ENCODE measurements at regions not wholly inside any gene's neighbourhood (a gene's known extent, or its start where the extent isn't known, plus 50 kb on each side); places are given as distances from the start of the nearest gene placed in this dataset.
"Not testable (repeated sequence)": the region's sequence is repeated elsewhere in the genome, so short reads cannot be mapped to it uniquely, and the experiment has no call there.

DNA sequence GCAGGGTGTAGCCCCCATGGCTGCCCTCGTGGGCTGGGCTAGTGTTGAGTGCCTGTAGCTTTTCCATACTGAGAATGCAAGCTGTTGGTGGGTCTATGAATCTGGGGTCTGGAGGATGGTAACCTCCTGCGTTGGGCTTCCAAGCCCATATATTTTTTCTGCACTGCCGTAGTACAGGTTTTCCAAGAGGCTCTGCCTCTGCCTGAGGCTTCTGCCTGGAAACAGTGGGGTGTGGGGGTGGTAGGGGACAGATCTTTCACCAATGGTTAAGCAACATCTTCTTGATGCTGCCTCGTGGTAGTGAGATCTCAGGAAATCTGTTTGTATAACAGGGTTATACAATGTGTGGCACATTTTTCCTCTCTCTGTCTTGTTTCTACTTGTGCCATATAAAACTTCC is 189.0 kb upstream of the ZNF519 start:
- not testable (repeated sequence) for DNase-seq

GRCh38 chr18:14301255-14301654 is 169.0 kb upstream of the ZNF519 start:
- DNase-seq, result not testable (repeated sequence)

- DNase-seq, result not testable (repeated sequence)
Measured at GRCh38 chr18:14295081-14295480, 162.8 kb upstream of the ZNF519 start.

GRCh38 chr18:14285053-14285452 is 152.8 kb upstream of the ZNF519 start:
- DNase-seq, result no peak

DNA sequence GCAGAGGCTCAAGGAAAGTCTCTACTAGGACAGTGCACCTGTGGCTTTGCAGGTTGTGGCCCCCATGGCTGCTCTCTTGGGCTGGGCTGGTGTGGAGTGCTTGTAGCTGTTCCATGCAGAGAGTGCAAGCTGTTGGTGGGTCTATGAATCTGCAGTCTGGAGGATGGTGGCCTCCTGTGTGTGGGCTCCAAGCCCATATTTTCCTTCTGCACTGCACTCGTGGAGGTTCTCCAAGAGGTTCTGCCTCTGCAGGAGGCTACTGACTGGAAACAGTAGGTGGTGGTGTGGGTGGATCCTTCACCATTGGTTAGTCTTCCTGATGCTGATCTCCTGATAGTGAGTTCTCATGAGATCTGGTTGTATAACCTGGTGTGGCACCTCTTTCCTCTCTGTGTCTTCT is 143.2 kb upstream of the ZNF519 start:
- DNase-seq, result not testable (repeated sequence)

- DNase-seq, result not testable (repeated sequence)
Measured at GRCh38 chr18:14265637-14266410, 133.6 kb upstream of the ZNF519 start.

DNA sequence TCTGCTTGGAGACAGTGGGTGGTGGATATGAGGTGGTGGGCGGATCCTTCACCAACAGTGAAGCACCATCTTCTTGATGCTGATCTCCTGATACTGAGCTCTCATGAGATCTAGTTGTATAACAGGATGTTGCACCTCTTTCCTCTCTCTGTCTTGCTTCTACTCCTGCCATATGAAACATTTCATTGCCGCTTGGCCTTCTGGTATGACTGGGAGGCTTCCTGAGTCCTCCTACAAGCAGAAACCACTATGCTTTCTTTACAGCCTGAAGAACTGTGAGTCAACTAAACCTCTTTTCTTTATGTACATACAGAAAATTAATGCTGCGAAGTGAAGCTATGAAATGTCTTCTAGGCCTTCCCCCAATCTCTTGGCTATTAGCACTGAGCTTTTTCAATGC is 130.6 kb upstream of the ZNF519 start:
- not testable (repeated sequence) for DNase-seq

GRCh38 chr18:14250084-14250677 is 117.9 kb upstream of the ZNF519 start:
- DNase-seq, result not testable (repeated sequence)

DNA sequence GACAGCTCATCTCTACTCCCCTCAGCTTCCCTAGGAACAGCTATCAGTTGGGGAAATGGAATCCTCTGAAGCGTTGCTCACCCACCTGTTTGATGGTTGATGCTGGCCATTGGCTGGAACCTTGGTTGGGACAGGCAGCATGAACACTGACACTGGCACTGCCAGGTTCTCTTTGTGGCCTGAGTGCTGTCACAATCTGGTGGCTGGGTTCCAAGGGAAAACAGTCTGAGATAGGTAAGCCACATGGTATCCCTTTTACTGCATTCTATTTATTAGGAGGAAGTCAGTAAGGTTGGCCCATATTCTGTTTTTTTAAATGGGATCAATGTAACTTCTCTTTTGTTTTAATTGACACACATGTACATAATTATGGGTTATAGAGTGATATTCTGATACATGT is 107.0 kb upstream of the ZNF519 start:
- DNase-seq, result not testable (repeated sequence)

DNA sequence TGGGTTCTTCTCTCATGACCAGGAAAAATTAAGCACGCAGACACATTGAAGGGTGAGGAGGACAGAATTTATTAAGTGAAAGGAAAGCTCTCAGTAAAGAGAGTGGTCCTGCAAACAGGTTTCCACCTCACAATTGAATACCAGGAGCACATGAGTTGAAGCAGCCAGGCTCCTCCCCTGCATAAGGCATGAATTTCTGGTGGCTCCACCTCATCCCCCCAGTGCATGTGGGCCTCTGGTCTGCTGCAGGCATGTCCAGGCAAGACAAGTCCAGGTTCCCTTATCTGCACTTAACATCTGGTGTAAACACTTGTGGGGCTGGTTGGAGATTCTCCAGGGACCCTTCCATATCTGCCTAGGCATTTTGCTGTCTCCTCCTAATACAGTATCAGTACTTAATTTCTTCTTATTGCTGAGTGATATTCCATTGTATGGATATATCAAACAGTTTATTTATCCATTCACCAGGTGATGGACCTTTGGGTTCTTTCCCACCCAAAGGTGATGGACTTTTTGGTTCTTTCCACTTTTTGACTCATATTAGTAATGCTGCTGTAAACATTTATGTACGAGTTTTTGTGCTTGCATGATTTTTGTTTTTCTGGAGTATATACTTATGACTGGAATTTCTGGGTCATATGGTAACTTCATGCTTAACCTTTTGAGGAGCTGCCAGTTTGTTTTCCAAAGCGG is 104.3 kb upstream of the ZNF519 start:
- DNase-seq, result not testable (repeated sequence)

- DNase-seq, result not testable (repeated sequence)
Measured at GRCh38 chr18:14225286-14225679, 93.0 kb upstream of the ZNF519 start.

- DNase-seq, result not testable (repeated sequence)
Measured at GRCh38 chr18:14224551-14225285, 92.5 kb upstream of the ZNF519 start.

DNA sequence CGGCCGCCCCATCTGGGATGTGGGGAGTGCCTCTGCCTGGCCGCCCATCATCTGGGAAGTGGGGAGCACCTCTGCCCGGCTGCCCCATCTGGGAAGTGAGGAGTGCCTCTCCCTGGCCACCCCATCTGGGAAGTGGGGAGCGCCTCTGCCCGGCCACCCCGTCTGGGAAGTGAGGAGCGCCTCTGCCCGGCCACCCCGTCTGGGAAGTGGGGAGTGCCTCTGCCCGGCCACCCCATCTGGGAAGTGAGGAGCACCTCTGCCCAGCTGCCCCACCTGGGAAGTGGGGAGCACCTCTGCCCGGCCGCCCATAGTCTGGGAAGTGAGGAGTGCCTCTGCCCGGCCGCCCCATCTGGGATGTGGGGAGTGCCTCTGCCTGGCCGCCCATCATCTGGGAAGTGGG is 91.7 kb upstream of the ZNF519 start:
- not testable (repeated sequence) for DNase-seq

DNA sequence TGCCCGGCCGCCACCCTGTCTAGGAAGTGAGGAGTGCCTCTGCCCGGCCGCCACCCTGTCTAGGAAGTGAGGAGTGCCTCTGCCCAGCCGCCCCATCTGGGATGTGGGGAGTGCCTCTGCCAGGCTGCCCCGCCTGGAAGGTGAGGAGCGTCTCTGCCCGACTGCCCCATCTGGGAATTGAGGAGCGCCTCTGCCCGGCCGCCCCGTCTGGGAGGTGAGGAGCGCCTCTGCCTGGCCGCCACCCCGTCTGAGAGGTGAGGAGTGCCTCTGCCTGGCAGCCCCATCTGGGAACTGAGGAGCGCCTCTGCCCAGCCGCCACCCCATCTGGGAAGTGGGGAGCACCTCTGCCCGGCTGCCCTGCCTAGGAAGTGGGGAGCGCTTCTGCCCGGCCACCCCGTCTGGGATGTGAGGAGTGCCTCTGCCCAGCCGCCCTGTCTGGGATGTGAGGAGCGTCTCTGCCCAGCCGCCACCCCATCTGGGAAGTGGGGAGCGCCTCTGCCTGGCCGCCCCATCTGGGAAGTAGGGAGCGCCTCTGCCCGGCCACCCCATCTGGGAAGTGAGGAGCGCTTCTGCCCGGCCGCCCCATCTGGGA is 91.1 kb upstream of the ZNF519 start:
- DNase-seq, result not testable (repeated sequence)

DNA sequence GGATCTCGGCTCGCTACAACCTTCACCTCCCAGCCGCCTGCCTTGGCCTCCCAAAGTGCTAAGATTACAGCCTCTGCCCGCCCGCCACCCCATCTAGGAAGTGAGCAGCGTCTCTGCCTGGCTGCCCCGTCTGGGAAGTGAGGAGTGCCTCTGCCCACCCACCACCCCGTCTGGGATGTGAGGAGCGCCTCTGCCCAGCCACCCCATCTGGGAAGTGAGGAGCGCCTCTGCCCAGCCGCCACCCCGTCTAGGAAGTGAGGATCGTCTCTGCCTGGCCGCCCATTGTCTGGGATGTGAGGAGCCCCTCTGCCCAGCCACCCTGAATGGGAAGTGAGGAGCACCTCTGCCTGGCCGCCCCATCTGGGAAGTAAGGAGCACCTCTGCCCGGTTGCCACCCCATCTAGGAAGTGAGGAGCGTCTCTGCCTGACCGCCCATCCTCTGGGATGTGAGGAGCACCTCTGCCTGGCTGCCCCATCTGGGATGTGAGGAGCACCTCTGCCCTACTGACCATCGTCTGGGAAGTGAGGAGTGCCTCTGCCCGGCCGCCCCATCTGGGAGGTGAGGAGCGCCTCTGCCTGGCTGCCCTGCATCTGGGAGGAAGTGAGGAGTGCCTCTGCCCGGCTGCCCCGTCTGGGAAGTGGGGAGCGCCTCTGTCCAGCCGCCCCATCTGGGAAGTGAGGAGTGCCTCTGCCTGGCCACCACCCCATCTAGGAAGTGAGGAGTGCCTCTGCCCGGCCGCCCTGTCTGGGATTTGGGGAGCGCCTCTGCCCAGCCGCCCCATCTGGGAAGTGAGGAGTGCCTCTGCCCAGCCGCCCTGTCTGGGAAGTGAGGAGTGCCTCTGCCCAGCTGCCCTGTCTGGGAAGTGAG is 90.4 kb upstream of the ZNF519 start:
- not testable (repeated sequence) for DNase-seq

GRCh38 chr18:14221689-14222088 is 89.5 kb upstream of the ZNF519 start:
- DNase-seq, result no peak

- DNase-seq, result not testable (repeated sequence)
Measured at GRCh38 chr18:14215952-14216351, 83.7 kb upstream of the ZNF519 start.

DNA sequence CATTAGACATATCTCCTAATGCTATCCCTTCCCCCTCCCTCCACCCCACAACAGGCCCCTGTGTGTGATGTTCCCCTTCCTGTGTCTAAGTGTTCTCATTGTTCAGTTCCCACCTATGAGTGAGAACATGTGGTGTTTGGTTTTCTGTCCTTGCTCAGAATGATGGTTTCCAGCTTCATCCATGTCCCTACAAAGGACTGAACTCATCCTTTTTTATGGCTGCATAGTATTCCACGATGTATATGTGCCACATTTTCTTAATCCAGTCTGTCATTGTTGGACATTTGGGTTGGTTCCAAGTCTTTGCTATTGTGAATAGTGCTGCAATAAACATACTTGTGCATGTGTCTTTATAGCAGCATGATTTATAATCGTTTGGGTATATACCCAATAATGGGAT is 71.2 kb upstream of the ZNF519 start:
- not testable (repeated sequence) for DNase-seq

DNA sequence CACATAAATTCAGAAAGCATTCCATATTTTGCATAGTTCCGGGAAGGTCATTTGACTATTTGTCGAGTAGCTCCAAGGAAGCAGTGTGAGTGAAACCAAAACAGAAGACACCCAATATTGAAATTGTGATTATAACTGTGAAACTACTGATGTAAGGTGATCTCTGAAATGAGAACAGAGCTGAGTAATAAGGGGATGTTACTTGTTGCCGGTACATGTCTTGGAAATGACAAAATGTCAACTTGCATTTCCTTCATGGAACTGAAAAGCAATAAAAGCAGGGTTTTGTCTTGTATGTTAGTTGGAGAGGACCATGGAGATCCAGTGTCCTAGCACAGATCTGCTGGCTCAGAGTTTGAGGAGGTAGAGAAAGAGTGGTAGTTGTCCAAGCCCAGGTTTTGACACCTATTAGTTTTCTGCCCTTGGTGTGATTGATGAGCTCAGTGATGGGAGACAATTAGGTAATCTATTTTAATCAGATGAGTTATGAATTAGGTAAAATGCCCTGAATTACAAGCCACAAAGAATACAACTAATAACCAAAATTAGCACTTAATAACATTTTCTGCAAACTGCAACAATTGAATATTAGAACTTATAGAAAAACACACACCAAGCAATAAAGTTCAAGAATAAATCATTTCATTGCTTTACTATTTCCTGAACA is 58.7 kb upstream of the ZNF519 start:
- DNase-seq, result not testable (repeated sequence)

DNA sequence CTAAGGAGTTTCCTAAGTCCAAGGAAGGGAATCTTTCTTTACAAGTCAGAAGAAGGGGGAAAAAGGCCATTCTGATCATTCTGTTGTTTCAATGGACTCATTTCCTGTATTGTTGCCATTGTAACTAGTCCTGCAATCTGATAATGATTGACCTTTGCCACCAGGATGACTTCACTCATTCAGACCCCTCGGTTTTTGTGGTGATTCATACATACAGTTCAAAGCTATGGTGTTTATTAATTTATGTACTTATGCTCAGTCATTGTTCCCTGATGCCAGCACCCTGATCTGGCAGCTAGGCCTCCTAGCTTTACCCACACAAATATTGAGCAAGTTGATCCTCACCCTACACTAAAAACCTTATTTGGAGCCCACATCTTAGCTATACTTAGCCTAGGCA is 57.6 kb upstream of the ZNF519 start:
- no peak for DNase-seq
